ENCODE measurements at regions not wholly inside any gene's neighbourhood (a gene's known extent, or its start where the extent isn't known, plus 50 kb on each side); places are given as distances from the start of the nearest gene placed in this dataset.
"Not testable (repeated sequence)": the region's sequence is repeated elsewhere in the genome, so short reads cannot be mapped to it uniquely, and the experiment has no call there.

GRCh38 chr6:135658481-135658880 is 160.9 kb upstream of the AHI1 start:
- no peak for DNase-seq

GRCh38 chr6:135658916-135659315 is 161.4 kb upstream of the AHI1 start:
- no peak for DNase-seq

- DNase-seq, result no peak
These were observed 167.0 kb upstream of the AHI1 start for GRCh38 chr6:135664527-135664926.

GRCh38 chr6:135665935-135666334 is 168.4 kb upstream of the AHI1 start:
- no peak for DNase-seq

GRCh38 chr6:135667691-135668455 is 170.3 kb upstream of the AHI1 start:
- no peak for DNase-seq

GRCh38 chr6:135672256-135672655 is 174.7 kb upstream of the AHI1 start:
- DNase-seq, result no peak

GRCh38 chr6:135673501-135674309 is 176.2 kb upstream of the AHI1 start:
- no peak for DNase-seq

GRCh38 chr6:135675026-135675425 is 176.5 kb upstream of the PDE7B start:
- DNase-seq, result no peak

- DNase-seq, result peak; percentile 10
These were observed 175.6 kb upstream of the PDE7B start for GRCh38 chr6:135675862-135676261.

- DNase-seq, result no peak
These were observed 170.3 kb upstream of the PDE7B start for GRCh38 chr6:135680964-135681913.

- DNase-seq, result no peak
These were observed 164.7 kb upstream of the PDE7B start for GRCh38 chr6:135686784-135687301.

- DNase-seq, result not testable (repeated sequence)
These were observed 163.0 kb upstream of the PDE7B start for GRCh38 chr6:135688476-135688875.

- DNase-seq, result no peak
These were observed 159.1 kb upstream of the PDE7B start for GRCh38 chr6:135692426-135692825.

GRCh38 chr6:135693811-135694370 is 157.6 kb upstream of the PDE7B start:
- no peak for DNase-seq

- no peak for DNase-seq
These were observed 151.8 kb upstream of the PDE7B start for GRCh38 chr6:135699705-135700104.

GRCh38 chr6:135701426-135701825 is 150.1 kb upstream of the PDE7B start:
- no peak for DNase-seq

GRCh38 chr6:135703007-135703406 is 148.5 kb upstream of the PDE7B start:
- no peak for DNase-seq

- DNase-seq, result no peak
These were observed 147.9 kb upstream of the PDE7B start for GRCh38 chr6:135703621-135704020.

GRCh38 chr6:135707426-135707825 is 144.1 kb upstream of the PDE7B start:
- DNase-seq, result no peak

- no peak for DNase-seq
These were observed 141.5 kb upstream of the PDE7B start for GRCh38 chr6:135710042-135710441.

- no peak for DNase-seq
These were observed 129.3 kb upstream of the PDE7B start for GRCh38 chr6:135722190-135722589.

- DNase-seq, result no peak
These were observed 128.8 kb upstream of the PDE7B start for GRCh38 chr6:135722679-135723078.

GRCh38 chr6:135728589-135728988 is 122.9 kb upstream of the PDE7B start:
- DNase-seq, result no peak
